Mucosa of rectum (tissue), 2 donors: ENCODE measurements at regions not wholly inside any gene's neighbourhood (a gene's known extent, or its start where the extent isn't known, plus 50 kb on each side); places are given as distances from the start of the nearest gene placed in this dataset.

Source experiments
- H3K27ac ChIP-seq, 2 donors: one replicate each; pipeline ENCODE4 v1.7.0; 2013; ENCODE audit warnings: inconsistent platforms in 2 of 2, low read depth in 2 of 2, low read length in 2 of 2
- H3K27me3 ChIP-seq, 2 donors: one replicate each; pipeline ENCODE4 v1.7.0; 2013; ENCODE audit warnings: low read length in 2 of 2; ENCODE audit not compliant: control insufficient read depth in 2 of 2, insufficient read depth in 2 of 2
- H3K36me3 ChIP-seq, 2 donors: one replicate each; pipeline ENCODE4 v1.7.0; 2013; ENCODE audit warnings: low read length in 2 of 2; ENCODE audit not compliant: control insufficient read depth in 2 of 2, insufficient read depth in 2 of 2
- H3K4me1 ChIP-seq, 2 donors: one replicate each; pipeline ENCODE4 v1.7.0; 2013; ENCODE audit warnings: low read length in 2 of 2, mild to moderate bottlenecking in 1 of 2; ENCODE audit not compliant: control insufficient read depth in 2 of 2, insufficient read depth in 2 of 2
- H3K4me3 ChIP-seq, 2 donors: one replicate each; pipeline ENCODE4 v1.7.0; 2013; ENCODE audit warnings: low read length in 2 of 2
- H3K9ac ChIP-seq, 2 donors: one replicate each; pipeline ENCODE4 v1.7.0; 2013; ENCODE audit warnings: low read length in 2 of 2, low read depth in 1 of 2, mild to moderate bottlenecking in 1 of 2
- H3K9me3 ChIP-seq, 2 donors: one replicate each; pipeline ENCODE4 v1.7.0; 2013; ENCODE audit warnings: low read length in 2 of 2; ENCODE audit not compliant: control insufficient read depth in 2 of 2
- donor health status: healthy.
- donor health status: Normal muscosa, but diverticular disease.

DNA sequence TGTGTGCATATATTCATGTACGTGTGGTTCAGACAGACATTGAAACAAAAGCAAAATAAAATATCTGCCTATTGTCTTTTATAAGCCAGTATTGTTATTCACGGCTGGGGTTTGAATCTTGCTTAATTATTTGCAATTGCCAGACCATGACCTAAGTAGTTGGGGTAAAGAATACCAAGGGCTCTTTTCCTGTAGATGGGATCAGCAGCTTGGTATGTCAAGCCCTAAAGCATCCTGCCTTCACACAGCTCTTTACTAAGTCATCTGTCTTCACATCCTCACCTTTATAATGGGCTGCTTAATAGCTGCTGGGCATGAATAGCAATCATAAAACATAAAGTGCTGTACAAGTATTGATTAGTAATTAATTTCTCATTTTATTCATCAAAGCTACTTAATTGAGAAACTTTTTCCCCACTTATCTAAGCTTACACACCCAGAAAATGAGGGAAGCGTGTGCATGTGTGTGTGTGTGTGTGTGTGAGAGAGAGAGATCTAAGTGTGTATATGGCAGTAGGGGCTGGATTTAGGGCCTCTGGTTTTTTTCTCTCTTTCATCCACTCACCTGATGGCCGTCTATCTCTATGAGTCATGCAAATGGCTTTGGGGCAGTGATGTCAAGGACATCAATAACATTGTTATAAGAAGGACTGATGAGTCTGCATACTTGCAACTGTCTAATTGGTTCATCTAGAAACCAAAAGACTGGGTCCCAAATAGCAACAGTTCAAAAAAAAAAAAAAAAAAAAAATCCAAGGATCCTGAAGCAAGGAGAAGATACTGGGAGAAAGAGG is 244.1 kb upstream of the TNP1 start:
- H3K27me3 ChIP-seq, result no peaks in the 10 kb centered on the region
- H3K9me3 ChIP-seq, result no peaks in the 10 kb centered on the region
- no peak overlapping the region for H3K4me3 ChIP-seq
- H3K27ac ChIP-seq, result no peak overlapping the region
- H3K4me1 ChIP-seq, result no peaks in the 10 kb centered on the region
- H3K9ac ChIP-seq, result no peak overlapping the region
- H3K36me3 ChIP-seq, result no peaks in the 10 kb centered on the region

DNA sequence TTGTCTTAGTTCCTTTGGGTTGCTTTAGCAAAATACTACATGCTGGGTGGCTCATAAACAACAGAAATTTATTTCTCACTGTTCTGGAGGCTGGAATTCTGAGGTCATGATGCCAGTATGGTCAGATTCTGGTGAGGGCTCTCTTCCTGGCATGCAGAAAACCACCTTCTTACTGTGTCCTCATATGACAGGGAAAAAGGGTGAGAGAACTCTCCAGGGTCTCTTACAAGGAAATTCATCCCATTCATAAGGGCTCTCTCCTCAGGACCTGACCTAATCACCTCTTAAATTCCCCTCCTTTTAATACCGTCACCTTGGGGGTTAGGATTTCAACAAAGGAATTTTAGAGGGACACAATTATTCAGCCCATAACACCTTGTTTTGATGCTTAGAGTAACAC is 243.1 kb upstream of the TNP1 start:
- H3K4me3 ChIP-seq, result no peak overlapping the region
- no peaks in the 10 kb centered on the region for H3K9me3 ChIP-seq
- H3K27ac ChIP-seq, result no peak overlapping the region
- H3K36me3 ChIP-seq, result no peaks in the 10 kb centered on the region
- H3K9ac ChIP-seq, result no peak overlapping the region
- no peaks in the 10 kb centered on the region for H3K4me1 ChIP-seq
- no peaks in the 10 kb centered on the region for H3K27me3 ChIP-seq

DNA sequence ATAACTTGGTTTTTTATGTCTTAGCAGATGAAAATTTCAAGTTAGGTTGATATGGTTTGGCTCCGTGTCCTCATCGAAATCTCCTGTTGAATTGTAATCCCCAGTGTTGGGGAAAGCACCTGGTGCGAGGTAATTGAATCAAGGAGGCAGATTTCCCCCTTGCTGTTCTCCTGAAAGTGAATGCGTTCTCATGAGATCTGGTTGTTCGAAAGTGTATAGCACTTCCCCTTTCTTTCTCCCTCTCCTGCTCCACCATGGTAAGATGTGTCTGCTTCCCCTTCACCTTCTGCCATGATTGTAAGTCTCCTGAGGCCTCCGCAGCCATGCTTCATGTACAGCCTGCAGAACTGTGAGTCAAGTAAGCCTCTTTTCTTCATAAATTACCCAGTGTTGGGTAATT is 242.1 kb upstream of the TNP1 start:
- no peaks in the 10 kb centered on the region for H3K27me3 ChIP-seq
- H3K36me3 ChIP-seq, result no peaks in the 10 kb centered on the region
- H3K9me3 ChIP-seq, result no peaks in the 10 kb centered on the region
- H3K27ac ChIP-seq, result no peak overlapping the region
- H3K4me3 ChIP-seq, result no peak overlapping the region
- no peaks in the 10 kb centered on the region for H3K4me1 ChIP-seq
- no peak overlapping the region for H3K9ac ChIP-seq

DNA sequence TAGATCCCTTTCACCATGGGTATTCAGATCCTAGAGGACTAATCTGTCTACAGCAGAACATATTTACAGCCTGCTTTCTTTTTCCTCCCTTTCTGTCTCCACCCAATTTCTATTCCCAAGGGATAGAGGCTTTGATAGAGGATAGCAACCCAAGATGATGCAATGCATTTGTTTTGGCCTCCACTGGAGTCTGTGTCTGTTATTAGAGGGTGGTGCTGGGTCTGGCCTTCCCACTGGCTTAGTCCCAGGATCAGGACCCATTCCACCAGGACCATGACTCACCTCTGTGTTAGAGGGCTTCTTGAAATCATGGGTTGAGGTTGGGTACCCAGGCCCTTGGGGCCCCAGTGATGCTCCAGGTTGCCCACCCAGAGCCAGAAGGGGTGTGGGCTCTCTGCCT is 239.7 kb upstream of the TNP1 start:
- Histone ChIP-seq H3K9me3 (no peaks in the 10 kb centered on the region), H3K9ac (no peak overlapping the region), H3K27ac (no peak overlapping the region), H3K27me3 (no peaks in the 10 kb centered on the region), H3K36me3 (no peaks in the 10 kb centered on the region), H3K4me1 (no peaks in the 10 kb centered on the region), H3K4me3 (no peak overlapping the region)

DNA sequence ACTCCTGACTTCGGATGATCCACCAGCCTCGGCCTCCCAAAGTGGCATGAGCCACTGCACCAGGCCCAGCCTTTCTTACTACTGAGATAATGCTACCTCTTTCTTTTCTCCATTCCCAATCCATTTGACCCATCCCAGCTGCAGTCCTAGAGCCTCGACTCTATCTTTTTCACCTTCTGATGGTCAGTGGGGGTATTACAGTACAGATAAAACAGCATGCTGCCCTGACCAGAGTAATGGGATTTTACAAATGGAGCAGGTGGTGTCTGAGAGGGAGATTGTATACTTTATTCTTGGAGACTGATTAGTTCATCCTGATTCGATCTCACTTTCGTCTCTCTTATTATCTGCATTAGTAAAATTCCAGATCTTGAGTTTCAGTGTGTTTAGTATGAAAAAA is 238.6 kb upstream of the TNP1 start:
- no peaks in the 10 kb centered on the region for H3K4me1 ChIP-seq
- H3K9me3 ChIP-seq, result no peaks in the 10 kb centered on the region
- H3K4me3 ChIP-seq, result no peak overlapping the region
- H3K9ac ChIP-seq, result no peak overlapping the region
- no peaks in the 10 kb centered on the region for H3K36me3 ChIP-seq
- no peak overlapping the region for H3K27ac ChIP-seq
- no peaks in the 10 kb centered on the region for H3K27me3 ChIP-seq

DNA sequence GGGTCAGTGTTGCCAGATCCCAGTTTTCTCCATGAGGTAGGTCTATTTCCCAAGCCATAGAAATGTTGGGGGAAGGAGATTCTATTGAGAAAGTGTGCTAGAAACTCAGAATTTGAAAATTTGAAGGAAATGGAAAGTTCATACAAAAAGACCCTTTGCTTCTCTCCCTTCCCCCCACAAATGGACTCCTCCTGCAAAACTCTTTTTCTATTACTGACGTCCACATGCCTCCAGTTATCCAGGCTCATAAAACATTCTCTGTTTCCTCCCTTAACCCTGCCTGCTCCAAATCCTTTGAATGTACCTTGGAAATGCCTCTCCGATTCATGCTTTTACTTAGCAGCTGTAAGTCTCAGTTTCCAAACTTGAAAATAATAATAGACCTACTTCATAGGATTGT is 237.5 kb upstream of the TNP1 start:
- H3K9ac ChIP-seq, result no peak overlapping the region
- H3K4me3 ChIP-seq, result no peak overlapping the region
- no peaks in the 10 kb centered on the region for H3K36me3 ChIP-seq
- no peak overlapping the region for H3K27ac ChIP-seq
- H3K4me1 ChIP-seq, result no peaks in the 10 kb centered on the region
- H3K27me3 ChIP-seq, result no peaks in the 10 kb centered on the region
- H3K9me3 ChIP-seq, result no peaks in the 10 kb centered on the region

DNA sequence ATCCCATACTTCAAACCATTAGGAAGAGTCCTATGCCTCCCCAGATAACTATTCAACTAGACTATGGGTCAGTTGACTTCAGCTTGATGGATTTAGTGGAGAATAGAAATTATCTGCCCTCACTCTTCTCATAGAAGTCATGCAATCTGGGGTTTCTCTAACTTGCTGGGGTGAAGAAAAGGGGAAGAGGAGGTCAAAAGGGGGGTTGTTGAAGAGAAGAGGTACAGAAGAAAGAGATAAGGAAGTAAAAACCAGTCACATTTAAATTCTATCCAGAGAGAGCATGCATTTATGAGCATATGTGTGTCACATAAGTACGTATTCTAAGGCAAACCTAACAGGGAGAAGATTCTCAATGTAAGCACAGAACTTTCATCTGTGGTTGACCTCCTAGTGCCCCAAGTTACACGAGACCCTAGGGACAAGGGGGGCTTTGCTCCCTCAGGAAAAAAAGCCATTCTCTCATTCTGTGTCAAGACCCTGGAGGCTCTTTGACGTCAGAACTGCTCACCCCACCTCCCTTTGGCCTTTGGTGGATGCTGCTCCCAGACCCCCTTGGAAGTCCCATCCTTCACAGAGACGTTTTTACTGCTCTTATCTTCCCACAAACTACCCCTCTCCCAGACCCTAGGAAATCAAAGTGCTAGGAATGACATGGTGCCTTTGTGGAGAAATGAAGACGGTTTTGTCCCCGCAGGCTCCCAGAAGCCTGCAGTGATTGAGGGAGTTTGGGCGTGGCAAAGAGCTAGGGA is 236.8 kb upstream of the TNP1 start:
- H3K27me3 ChIP-seq, result no peaks in the 10 kb centered on the region
- no peak overlapping the region for H3K27ac ChIP-seq
- no peaks in the 10 kb centered on the region for H3K4me1 ChIP-seq
- H3K4me3 ChIP-seq, result no peak overlapping the region
- no peaks in the 10 kb centered on the region for H3K36me3 ChIP-seq
- H3K9me3 ChIP-seq, result no peaks in the 10 kb centered on the region
- no peak overlapping the region for H3K9ac ChIP-seq

DNA sequence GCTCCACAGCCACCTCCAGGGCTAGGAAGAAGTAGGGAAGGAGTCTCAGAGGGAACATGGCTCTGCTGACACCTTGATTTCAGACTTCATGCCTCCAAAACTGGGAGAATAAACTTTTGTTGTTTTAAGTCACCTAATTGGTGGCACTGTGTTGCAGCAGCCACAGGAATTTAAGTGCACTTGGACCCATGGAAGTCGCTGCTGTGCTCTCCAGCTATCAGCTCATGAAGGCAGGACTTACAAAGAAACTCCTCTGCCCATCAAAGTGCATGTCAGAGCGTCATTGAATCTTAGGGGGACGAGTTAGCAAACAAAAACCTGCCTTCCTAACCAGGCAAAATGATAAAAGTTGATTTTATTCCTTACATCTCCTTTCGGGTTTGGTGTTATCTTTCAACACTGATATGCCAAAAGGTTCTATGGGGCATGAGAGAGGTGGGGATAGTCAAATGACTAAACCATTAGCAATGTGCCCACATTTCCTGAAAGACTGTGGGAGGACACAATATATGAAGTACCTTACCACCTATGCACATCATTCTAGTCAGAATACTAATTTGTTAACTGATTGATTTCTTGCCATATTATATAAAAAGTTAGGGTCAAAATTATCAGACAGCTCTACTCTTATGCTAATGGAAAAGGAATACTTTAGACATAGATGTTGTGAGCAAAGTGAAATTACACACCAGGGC is 235.8 kb upstream of the TNP1 start:
- no peaks in the 10 kb centered on the region for H3K9me3 ChIP-seq
- no peak overlapping the region for H3K4me3 ChIP-seq
- no peaks in the 10 kb centered on the region for H3K36me3 ChIP-seq
- H3K27me3 ChIP-seq, result no peaks in the 10 kb centered on the region
- H3K4me1 ChIP-seq, result no peaks in the 10 kb centered on the region
- H3K9ac ChIP-seq, result no peak overlapping the region
- no peak overlapping the region for H3K27ac ChIP-seq

DNA sequence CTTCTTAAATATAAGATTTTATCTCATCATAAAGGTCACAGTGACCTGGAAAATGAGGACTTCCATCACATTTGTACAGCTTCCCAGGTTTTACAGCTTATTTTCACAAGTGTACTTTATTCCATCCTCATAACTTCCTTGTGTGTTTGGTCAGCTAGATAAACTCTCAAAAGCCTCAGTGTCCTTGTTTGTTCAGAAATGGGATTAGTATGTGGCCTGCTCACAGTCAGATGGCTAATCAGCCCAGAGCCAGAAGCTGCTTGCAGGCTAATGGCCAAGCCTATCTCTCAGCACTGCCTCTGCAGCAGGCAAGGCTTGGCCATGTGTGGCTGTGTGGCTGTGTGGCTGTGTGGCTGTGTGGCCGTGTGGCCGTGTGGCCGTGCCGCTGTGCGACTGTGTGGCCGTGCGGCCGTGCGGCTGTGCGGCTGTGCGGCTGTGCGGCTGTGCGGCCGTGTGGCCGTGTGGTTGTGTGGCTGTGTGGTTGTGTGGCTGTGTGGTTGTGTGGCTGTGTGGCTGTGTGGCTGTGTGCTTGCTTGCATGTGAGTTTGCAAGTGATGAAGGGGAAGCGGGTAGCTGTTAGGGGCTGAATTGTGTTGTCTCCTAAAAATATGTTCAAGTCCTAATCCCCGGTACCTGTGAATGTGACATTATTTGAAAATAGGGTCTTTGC is 233.0 kb upstream of the TNP1 start:
- no peak overlapping the region for H3K4me3 ChIP-seq
- no peaks in the 10 kb centered on the region for H3K27me3 ChIP-seq
- H3K4me1 ChIP-seq, result no peaks in the 10 kb centered on the region
- peak overlapping the region in 1 of 2 donors; percentile 12 for H3K27ac ChIP-seq
- no peaks in the 10 kb centered on the region for H3K36me3 ChIP-seq
- no peak overlapping the region for H3K9ac ChIP-seq
- H3K9me3 ChIP-seq, result no peaks in the 10 kb centered on the region

DNA sequence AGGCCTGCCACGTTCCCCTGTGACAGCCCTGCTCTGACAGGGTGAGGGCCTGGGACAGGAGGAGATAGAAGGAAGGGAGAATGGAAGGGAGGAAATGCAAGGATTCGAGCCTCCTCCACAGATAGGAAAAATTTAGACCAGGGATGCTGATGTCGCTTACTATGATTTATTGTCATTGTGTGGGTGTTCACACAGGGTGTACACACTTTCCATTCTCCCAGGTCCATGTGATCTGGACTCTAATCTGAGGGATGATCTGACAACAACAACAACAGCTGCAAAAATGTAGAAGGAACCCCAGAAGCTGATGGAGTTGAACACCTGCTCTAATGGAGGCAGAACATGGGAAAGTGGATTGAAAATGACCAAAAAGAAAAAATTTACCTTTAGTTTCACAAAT is 231.7 kb upstream of the TNP1 start:
- H3K36me3 ChIP-seq, result no peaks in the 10 kb centered on the region
- no peak overlapping the region for H3K9ac ChIP-seq
- no peak overlapping the region for H3K4me3 ChIP-seq
- H3K4me1 ChIP-seq, result no peaks in the 10 kb centered on the region
- H3K27ac ChIP-seq, result no peak overlapping the region
- H3K9me3 ChIP-seq, result no peaks in the 10 kb centered on the region
- no peaks in the 10 kb centered on the region for H3K27me3 ChIP-seq
